Neural cell (in vitro differentiated cells): ENCODE measurements at regions not wholly inside any gene's neighbourhood (a gene's known extent, or its start where the extent isn't known, plus 50 kb on each side); places are given as distances from the start of the nearest gene placed in this dataset.

Experiments
- H2AFZ ChIP-seq: fragments of 200-600, 300-800 bp; sonication (generic), shearing (Covaris generic); 2 replicates; pipeline ENCODE4 v1.6.0; 2014; ENCODE audit warnings: low read depth, mild to moderate bottlenecking, antibody characterized with exemption, low read length, moderate library complexity
- H3F3A ChIP-seq: fragments of 200-600 bp; shearing (Covaris generic); 2 replicates; pipeline ENCODE4 v1.6.1; 2016; ENCODE audit warnings: mild to moderate bottlenecking, moderate library complexity, mixed read lengths, antibody characterized with exemption, low read length; ENCODE audit not compliant: insufficient read depth, poor library complexity, severe bottlenecking
- H3K27ac ChIP-seq: fragments of 200-600, 300-800 bp; sonication (generic), shearing (Covaris generic); 2 replicates; pipeline ENCODE4 v1.5.1; 2014; ENCODE audit warnings: mild to moderate bottlenecking, low read length, moderate library complexity
- H3K27me3 ChIP-seq: fragments of 300-800, 200-600 bp; sonication (generic), shearing (Covaris generic); 2 replicates; pipeline ENCODE4 v1.6.0; 2014; ENCODE audit warnings: mild to moderate bottlenecking, low read depth, low read length, moderate library complexity; ENCODE audit not compliant: insufficient read depth
- H3K36me3 ChIP-seq: fragments of 300-800, 200-600 bp; sonication (generic), shearing (Covaris generic); 2 replicates; pipeline ENCODE4 v1.5.1; 2014; ENCODE audit warnings: mild to moderate bottlenecking, antibody characterized with exemption, low read length, moderate library complexity; ENCODE audit not compliant: insufficient read depth
- H3K4me2 ChIP-seq: fragments of 300-800, 200-600 bp; sonication (generic), shearing (Covaris generic); 2 replicates; pipeline ENCODE4 v1.6.0; 2014; ENCODE audit warnings: mild to moderate bottlenecking, low read length
- H3K4me3 ChIP-seq: fragments of 300-800, 200-600 bp; sonication (generic), shearing (Covaris generic); 2 replicates; pipeline ENCODE4 v1.5.1; 2014; ENCODE audit warnings: mild to moderate bottlenecking, low read length, moderate library complexity
- H3K79me2 ChIP-seq: fragments of 200-600 bp; shearing (Covaris generic); replicated peaks from 2 replicates; pipeline ENCODE4 v1.6.0; 2014; ENCODE audit warnings: mild to moderate bottlenecking, low read length, moderate library complexity; ENCODE audit not compliant: insufficient read depth
- H3K9ac ChIP-seq: fragments of 300-800, 200-600 bp; sonication (generic), shearing (Covaris generic); 2 replicates; pipeline ENCODE4 v1.6.1; 2016; ENCODE audit warnings: mild to moderate bottlenecking, low read length, mixed read lengths
- H3K9me2 ChIP-seq: fragments of 200-600 bp; shearing (Covaris generic); 2 replicates; pipeline ENCODE4 v1.6.1; 2016; ENCODE audit warnings: mild to moderate bottlenecking, low read length, mixed read lengths; ENCODE audit not compliant: insufficient read depth
- H3K9me3 ChIP-seq: fragments of 200-600, 300-800 bp; sonication (generic), shearing (Covaris generic); 2 replicates; pipeline ENCODE4 v1.6.1; 2016; ENCODE audit warnings: mild to moderate bottlenecking, mixed run types, low read length, moderate library complexity, mixed read lengths
- H4K20me1 ChIP-seq: fragments of 200-600 bp; shearing (Covaris generic); 2 replicates; pipeline ENCODE4 v1.6.1; 2016; ENCODE audit warnings: mild to moderate bottlenecking, mixed run types; ENCODE audit not compliant: insufficient read depth
- EP300 ChIP-seq: fragments of 450-650 bp; conservative IDR thresholded peaks from 2 replicates; pipeline ENCODE4 v1.6.1; 2014; ENCODE audit warnings: antibody characterized with exemption, mild to moderate bottlenecking, moderate library complexity; ENCODE audit not compliant: poor library complexity, severe bottlenecking
- EZH2 ChIP-seq: fragments of 200-600, 300-800 bp; shearing (Covaris generic), sonication (generic); IDR thresholded peaks from 2 replicates; pipeline ENCODE4 v1.6.1; 2014; ENCODE audit warnings: antibody characterized with exemption, low read length, borderline replicate concordance, mild to moderate bottlenecking; ENCODE audit not compliant: insufficient read depth, poor library complexity, severe bottlenecking
- MXI1 ChIP-seq: fragments of 450-650 bp; conservative IDR thresholded peaks from 2 replicates; pipeline ENCODE4 v1.6.1; 2014; ENCODE audit warnings: antibody characterized with exemption, mild to moderate bottlenecking; ENCODE audit not compliant: poor library complexity, severe bottlenecking
- POLR2AphosphoS5 ChIP-seq: IDR thresholded peaks from 2 replicates; pipeline ENCODE4 v1.6.1; 2012
- RAD21 ChIP-seq: fragments of 450-650 bp; conservative IDR thresholded peaks from 2 replicates; pipeline ENCODE4 v1.6.1; 2014; ENCODE audit warnings: antibody characterized with exemption, mild to moderate bottlenecking, moderate library complexity
- SMC3 ChIP-seq: fragments of 450-650 bp; conservative IDR thresholded peaks from 2 replicates; pipeline ENCODE4 v1.6.1; 2014; ENCODE audit warnings: antibody characterized with exemption, mild to moderate bottlenecking, moderate library complexity; ENCODE audit not compliant: poor library complexity
- TAF1 ChIP-seq: IDR thresholded peaks from 2 replicates; pipeline ENCODE4 v1.6.1; 2012; ENCODE audit warnings: low read depth
- TF ChIP-seq, protein P1 (sequence below): IDR thresholded peaks from 2 replicates; pipeline ENCODE4 v1.6.1; 2012; ENCODE audit warnings: borderline replicate concordance
- TF ChIP-seq, protein P2 (sequence below): fragments of 450-650 bp; IDR thresholded peaks from 2 replicates; pipeline ENCODE4 v1.5.1; 2014; ENCODE audit warnings: antibody characterized with exemption, mild to moderate bottlenecking, moderate library complexity; ENCODE audit not compliant: poor library complexity, severe bottlenecking

DNA sequence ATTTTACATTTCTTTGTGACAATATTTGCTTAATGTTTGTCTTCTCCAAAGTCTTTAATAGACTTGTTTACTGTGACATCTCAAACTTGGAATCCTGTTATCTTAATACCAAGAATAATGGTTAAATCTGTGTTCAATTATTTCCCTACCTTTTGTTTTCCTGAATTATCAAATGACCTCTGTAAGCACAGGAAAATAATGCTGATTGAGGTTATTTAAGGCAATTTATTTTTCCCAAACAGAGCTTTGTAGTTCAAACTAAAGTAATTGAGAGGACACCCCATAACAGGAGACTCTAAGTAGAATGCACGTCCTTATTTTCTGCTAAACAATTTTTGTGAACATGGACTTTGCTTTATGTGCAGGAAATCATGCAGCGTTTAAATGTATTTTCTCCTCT lies 195.0 kb downstream of the BTBD3 start:
- no peaks in the 10 kb centered on the region for H3K9me2 ChIP-seq
- H2AFZ ChIP-seq = no peak overlapping the region
- no peaks in the 10 kb centered on the region for H3K79me2 ChIP-seq
- no peak overlapping the region for H3K4me3 ChIP-seq
- no peak for TF ChIP-seq TAF1
- no peak for TF ChIP-seq RAD21
- TF ChIP-seq EP300 = no peak
- no peak for TF ChIP-seq POLR2AphosphoS5
- TF ChIP-seq EZH2 = no peak
- no peak for TF ChIP-seq SMC3
- TF ChIP-seq, protein P1, sequence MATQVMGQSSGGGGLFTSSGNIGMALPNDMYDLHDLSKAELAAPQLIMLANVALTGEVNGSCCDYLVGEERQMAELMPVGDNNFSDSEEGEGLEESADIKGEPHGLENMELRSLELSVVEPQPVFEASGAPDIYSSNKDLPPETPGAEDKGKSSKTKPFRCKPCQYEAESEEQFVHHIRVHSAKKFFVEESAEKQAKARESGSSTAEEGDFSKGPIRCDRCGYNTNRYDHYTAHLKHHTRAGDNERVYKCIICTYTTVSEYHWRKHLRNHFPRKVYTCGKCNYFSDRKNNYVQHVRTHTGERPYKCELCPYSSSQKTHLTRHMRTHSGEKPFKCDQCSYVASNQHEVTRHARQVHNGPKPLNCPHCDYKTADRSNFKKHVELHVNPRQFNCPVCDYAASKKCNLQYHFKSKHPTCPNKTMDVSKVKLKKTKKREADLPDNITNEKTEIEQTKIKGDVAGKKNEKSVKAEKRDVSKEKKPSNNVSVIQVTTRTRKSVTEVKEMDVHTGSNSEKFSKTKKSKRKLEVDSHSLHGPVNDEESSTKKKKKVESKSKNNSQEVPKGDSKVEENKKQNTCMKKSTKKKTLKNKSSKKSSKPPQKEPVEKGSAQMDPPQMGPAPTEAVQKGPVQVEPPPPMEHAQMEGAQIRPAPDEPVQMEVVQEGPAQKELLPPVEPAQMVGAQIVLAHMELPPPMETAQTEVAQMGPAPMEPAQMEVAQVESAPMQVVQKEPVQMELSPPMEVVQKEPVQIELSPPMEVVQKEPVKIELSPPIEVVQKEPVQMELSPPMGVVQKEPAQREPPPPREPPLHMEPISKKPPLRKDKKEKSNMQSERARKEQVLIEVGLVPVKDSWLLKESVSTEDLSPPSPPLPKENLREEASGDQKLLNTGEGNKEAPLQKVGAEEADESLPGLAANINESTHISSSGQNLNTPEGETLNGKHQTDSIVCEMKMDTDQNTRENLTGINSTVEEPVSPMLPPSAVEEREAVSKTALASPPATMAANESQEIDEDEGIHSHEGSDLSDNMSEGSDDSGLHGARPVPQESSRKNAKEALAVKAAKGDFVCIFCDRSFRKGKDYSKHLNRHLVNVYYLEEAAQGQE = no peak
- TF ChIP-seq MXI1 = no peak
- TF ChIP-seq, protein P2, sequence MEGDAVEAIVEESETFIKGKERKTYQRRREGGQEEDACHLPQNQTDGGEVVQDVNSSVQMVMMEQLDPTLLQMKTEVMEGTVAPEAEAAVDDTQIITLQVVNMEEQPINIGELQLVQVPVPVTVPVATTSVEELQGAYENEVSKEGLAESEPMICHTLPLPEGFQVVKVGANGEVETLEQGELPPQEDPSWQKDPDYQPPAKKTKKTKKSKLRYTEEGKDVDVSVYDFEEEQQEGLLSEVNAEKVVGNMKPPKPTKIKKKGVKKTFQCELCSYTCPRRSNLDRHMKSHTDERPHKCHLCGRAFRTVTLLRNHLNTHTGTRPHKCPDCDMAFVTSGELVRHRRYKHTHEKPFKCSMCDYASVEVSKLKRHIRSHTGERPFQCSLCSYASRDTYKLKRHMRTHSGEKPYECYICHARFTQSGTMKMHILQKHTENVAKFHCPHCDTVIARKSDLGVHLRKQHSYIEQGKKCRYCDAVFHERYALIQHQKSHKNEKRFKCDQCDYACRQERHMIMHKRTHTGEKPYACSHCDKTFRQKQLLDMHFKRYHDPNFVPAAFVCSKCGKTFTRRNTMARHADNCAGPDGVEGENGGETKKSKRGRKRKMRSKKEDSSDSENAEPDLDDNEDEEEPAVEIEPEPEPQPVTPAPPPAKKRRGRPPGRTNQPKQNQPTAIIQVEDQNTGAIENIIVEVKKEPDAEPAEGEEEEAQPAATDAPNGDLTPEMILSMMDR = no peak
- no peaks in the 10 kb centered on the region for H3K36me3 ChIP-seq
- H3K9me3 ChIP-seq = no peaks in the 10 kb centered on the region
- no peak overlapping the region for H3K9ac ChIP-seq
- no peak overlapping the region for H3K27ac ChIP-seq
- no peak overlapping the region for H3K4me2 ChIP-seq
- no peaks in the 10 kb centered on the region for H3F3A ChIP-seq
- H3K27me3 ChIP-seq = no peaks in the 10 kb centered on the region
- no peaks in the 10 kb centered on the region for H4K20me1 ChIP-seq

DNA sequence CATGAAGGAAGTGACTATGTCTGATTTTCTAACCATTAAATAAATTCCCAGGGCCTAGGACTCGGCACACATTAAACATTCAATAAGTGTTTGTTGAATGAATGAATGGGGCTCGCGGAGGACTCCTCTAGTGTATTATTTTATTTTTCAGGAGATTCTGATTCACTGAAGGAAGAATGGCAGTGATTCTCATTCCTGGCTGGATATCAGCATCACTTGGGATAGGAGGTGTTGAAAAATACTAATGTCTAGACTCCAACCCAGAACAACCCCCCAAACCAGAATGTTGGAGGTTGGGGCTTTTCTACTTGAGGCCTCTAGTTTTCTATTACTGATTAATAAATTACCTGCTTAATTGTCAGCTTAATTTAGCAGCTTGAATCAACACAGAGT lies 195.4 kb downstream of the BTBD3 start:
- H3K9me3 ChIP-seq = no peaks in the 10 kb centered on the region
- no peak overlapping the region for H3K4me3 ChIP-seq
- H3K27ac ChIP-seq = no peak overlapping the region
- no peak overlapping the region for H3K4me2 ChIP-seq
- no peak overlapping the region for H2AFZ ChIP-seq
- no peak for TF ChIP-seq MXI1
- no peak for TF ChIP-seq POLR2AphosphoS5
- TF ChIP-seq EP300 = no peak
- TF ChIP-seq, protein P2 = no peak
- TF ChIP-seq, protein P1 = no peak
- TF ChIP-seq SMC3 = no peak
- no peak for TF ChIP-seq EZH2
- H4K20me1 ChIP-seq = no peaks in the 10 kb centered on the region
- H3K36me3 ChIP-seq = no peaks in the 10 kb centered on the region
- H3F3A ChIP-seq = no peaks in the 10 kb centered on the region
- no peaks in the 10 kb centered on the region for H3K9me2 ChIP-seq
- no peaks in the 10 kb centered on the region for H3K27me3 ChIP-seq
- H3K79me2 ChIP-seq = no peaks in the 10 kb centered on the region
- H3K9ac ChIP-seq = no peak overlapping the region
